ENCODE measurements at regions not wholly inside any gene's neighbourhood (a gene's known extent, or its start where the extent isn't known, plus 50 kb on each side); places are given as distances from the start of the nearest gene placed in this dataset.
"Not testable (repeated sequence)": the region's sequence is repeated elsewhere in the genome, so short reads cannot be mapped to it uniquely, and the experiment has no call there.

DNA sequence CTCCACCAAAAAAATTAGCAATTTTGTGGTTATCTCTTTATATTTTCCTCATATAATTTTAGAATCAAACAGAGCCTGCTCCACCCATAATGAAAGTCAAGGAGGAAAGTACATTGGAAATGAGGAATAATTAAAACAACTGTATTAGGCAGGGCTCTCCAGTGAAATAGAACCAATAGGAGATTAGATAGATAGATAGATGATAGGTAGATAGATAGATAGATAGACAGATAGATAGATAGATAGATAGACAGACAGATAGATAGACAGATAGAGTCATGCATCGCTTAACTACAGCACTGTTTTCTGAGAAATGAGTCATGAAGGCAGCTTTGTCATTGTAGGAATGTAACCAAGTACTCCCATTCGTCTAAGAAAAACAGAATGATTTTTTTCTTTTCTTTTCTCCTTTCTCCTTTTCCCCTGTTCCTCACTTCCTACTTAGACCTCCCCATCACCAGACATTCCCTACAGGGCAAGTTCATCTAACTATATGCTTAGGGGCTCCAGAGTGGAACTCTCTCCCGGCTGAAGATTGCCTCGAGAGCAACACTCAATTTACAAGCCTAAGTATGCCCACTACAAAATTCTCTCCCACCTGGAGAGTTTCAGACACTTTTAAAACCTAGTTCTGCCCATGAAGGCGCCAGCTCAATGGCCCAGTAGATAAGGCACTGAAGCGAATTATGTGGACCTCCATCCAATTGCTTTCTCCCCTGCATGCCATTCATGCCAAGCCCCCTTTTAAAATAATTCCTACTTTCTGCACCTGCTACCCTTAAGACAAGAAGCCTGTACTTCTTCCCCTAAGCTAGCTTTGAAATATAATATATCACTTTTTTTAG lies 53.3 kb upstream of the LIPC start:
- Mint-ChIP-seq H3K9me3 (peaks cover 0 to 9% (median 6%) of the 10 kb centered on the region in 7 donors), H3K27me3 (peaks cover 0 to 12% (median 0%) of the 10 kb centered on the region in 3 donors), H3K36me3 (peaks cover 0 to 10% of the 10 kb centered on the region in 2 donors), H3K27ac (peak overlapping the region in 1 of 6 donors; percentile 1), H3K4me1 (no peaks in the 10 kb centered on the region), H3K4me3 (no peak overlapping the region)
- ATAC-seq (ENCODE audit: low read depth in 2 of 2), result no peak
- no peak for DNase-seq

DNA sequence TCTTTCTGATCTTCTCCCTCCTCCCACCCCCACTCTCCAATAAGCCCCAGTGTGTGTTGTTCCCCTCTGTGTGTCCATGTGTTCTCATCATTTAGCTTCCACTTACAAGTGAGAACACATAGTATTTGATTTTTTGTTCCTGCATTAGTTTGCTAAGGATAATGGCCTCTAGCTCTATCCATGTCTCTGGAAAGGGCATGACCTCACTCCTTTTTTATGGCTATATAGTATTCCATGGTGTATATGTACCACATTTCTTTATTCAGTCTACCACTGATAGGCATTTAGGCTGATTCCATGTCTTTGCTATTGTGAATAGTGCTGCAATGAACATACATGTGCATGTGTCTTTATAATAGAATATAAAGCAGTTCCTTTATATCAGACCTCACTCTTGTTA lies 52.3 kb upstream of the LIPC start:
- peaks cover 0 to 12% (median 0%) of the 10 kb centered on the region in 3 donors for H3K27me3 Mint-ChIP-seq
- not testable (repeated sequence) for H3K27ac Mint-ChIP-seq; H3K36me3 Mint-ChIP-seq; DNase-seq; H3K9me3 Mint-ChIP-seq; H3K4me3 Mint-ChIP-seq; ATAC-seq (ENCODE audit: low read depth in 2 of 2); H3K4me1 Mint-ChIP-seq

DNA sequence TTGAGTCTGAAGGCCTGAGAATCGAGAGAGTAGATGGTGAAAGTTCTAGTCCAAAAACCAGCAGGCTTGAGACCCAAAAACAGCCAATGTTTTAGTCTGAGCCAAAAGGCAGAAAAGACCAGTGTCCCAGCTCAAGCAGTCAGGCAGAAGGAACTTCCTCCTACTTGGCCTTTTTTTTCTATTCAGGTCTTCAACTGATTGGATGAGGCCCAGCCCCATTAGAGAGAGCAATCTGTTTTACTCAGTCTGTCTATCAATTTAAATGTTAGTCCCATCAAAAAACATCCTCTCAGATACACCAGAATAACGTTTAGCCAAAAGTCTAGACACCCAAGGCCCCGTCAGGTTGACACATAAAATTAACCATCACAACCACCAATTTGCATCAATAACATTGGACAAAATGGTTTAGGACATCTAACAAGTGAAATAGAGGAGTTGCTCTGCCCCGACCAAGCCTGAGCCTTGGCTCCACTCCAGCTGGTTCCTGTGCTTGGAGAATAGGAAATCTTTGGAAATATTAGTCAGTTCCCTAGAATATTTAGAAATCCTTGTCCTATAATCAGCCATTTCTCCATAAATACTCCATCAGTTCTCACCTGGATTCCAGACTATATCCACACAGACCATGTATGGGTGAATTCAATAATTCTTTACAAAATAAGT lies 51.4 kb upstream of the LIPC start:
- ATAC-seq (ENCODE audit: low read depth in 2 of 2) (no peak), DNase-seq (no peak)
- H3K27me3 Mint-ChIP-seq, result peaks cover 0 to 12% (median 0%) of the 10 kb centered on the region in 3 donors
- H3K4me3 Mint-ChIP-seq, result no peak overlapping the region
- peaks cover 0 to 9% (median 6%) of the 10 kb centered on the region in 7 donors for H3K9me3 Mint-ChIP-seq
- peaks cover 0 to 10% of the 10 kb centered on the region in 2 donors for H3K36me3 Mint-ChIP-seq
- H3K27ac Mint-ChIP-seq, result no peak overlapping the region
- no peaks in the 10 kb centered on the region for H3K4me1 Mint-ChIP-seq

DNA sequence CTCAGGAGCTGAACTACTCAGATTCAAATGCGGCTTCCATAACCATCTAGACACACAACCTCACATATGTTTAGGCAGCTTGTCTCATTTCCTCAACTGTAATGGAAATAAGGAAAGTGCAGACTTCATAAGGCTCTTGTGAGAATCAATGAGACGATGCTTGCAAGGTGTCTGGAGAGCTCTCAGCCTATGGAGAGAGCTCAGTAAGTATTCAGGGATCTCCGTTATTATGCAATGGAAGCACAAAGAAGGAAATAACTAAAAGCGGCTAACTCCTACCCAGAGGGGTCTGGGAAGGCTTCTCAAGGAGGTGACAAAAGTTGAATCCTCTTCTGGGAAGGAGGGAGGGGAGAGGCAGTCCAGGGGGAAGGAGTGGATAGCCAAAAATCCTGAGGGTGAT lies 50.1 kb upstream of the LIPC start:
- Mint-ChIP-seq H3K36me3 (peaks cover 0 to 4% of the 10 kb centered on the region in 2 donors), H3K27me3 (peaks cover 0 to 4% (median 0%) of the 10 kb centered on the region in 3 donors), H3K9me3 (peaks cover 0 to 9% (median 6%) of the 10 kb centered on the region in 7 donors), H3K4me1 (no peaks in the 10 kb centered on the region), H3K27ac (no peak overlapping the region), H3K4me3 (no peak overlapping the region)
- DNase-seq (no peak), ATAC-seq (ENCODE audit: low read depth in 2 of 2) (no peak)
